Amygdala (tissue), 56 donors: ENCODE measurements at regions not wholly inside any gene's neighbourhood (a gene's known extent, or its start where the extent isn't known, plus 50 kb on each side); places are given as distances from the start of the nearest gene placed in this dataset.
A peak's percentile ranks its signal among the peaks of the same experiment; 100 is the strongest.
"Not testable (repeated sequence)": the region's sequence is repeated elsewhere in the genome, so short reads cannot be mapped to it uniquely, and the experiment has no call there.

Experiments used
- DNase-seq, 56 donors: peaks; one replicate each; lab custom pipeline; 2025; lab: John Stamatoyannopoulos, UW

DNA sequence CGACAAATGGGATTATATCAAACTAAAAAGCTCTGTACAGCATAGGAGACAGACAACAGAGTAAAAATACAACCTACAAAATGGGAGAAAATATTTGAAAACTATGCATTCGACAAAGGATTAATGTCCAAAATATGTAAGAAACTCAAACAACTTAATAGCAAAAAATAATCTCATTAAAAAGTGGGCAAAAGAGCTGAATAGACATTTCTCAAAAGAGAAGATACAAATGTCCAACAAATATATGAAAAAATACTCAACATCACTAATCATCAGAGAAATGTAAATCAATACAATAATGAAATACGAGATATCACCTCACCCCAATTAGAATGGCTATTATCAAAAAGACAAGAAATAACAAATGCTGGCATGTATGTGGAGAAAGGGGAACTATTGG is 272.9 kb downstream of the KLHL13 start:
- DNase-seq: no peak

GRCh38 chrX:117840645-117841044 is 276.0 kb downstream of the KLHL13 start:
- DNase-seq: no peak

- no peak for DNase-seq
Observed at GRCh38 chrX:117839544-117839943, 277.1 kb downstream of the KLHL13 start.

- no peak for DNase-seq
Observed at GRCh38 chrX:117838581-117839331, 277.9 kb downstream of the KLHL13 start.

DNA sequence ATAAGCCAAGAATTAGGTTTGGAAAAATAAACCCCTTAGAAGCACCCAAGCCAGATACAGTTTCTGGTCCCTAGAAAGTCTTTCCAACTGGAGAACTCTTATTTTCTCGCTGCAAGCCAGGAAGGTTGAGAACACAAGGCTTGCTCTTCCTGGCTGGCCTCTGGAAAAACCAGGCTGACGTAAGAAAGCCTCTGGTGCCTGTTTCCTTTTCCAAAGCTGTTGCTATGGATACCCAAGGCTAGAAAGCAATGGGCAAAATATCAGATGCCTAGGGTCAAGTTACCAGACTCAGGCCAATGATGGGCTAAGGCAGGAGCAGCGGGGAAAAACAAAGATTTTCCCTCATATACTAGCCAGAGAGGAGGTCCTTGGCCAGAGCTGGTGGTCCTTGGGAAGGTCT is 281.6 kb downstream of the KLHL13 start:
- DNase-seq: no peak

DNA sequence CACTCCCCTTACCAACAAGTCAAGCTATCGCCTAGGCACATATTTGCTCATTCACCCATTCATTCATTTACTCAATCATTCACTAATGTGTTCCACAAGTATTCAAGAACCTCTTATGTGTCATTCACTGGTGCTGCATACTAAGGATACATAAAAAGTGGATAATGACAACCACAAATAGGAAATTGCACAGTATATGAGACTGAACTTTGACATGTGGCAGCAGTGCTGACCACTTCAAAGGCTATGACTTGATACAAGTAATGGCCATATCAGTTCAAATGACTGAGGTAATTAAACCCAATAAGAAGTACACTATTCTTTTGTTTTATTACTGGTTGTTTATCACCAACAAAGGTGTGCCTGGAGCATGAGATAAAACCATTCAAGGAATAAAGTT is 282.5 kb downstream of the KLHL13 start:
- no peak for DNase-seq

- not testable (repeated sequence) for DNase-seq
Observed at GRCh38 chrX:117821472-117821871, 295.1 kb downstream of the KLHL13 start.

DNA sequence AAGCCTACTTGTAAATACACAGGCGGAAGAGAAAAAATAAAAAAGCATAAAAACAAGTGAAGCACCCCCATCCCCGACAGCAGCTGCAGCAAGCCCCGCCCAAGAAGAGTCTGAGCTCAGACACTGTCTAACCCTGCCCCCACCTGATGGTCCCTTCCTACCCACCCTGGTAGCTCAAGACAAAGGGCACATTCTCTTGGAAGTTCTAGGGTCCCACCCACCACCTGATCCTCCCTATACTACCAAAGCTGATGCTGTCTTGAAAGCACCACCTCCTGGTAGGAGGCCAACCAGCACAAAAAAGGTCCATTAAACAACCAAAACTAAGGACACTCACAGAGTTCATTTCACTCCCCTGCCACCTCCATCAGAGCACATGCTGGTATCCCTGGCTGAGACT is 308.2 kb downstream of the KLHL13 start:
- no peak for DNase-seq

DNA sequence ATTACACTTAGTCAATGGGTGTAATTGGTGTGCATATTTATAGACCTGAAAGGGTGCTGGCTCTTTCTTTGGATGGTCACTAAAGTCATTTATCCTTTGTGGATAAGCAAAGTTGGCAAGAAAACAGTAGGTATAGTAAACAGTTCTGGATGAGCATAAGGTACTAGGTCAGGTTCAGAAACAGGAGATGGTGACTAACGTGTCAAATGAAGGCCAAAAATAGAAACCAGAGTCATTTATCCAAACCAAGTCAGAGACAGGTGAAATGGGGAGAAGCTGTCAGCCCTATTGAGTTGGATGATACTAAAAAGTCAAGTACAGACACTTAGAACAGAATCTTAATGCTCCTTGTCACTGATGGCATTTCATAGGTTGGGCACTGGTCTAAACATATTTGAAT is 313.1 kb downstream of the KLHL13 start:
- no peak for DNase-seq

- no peak for DNase-seq
Observed at GRCh38 chrX:117788339-117788738, 328.3 kb downstream of the KLHL13 start.

GRCh38 chrX:117771384-117771783 is 345.2 kb downstream of the KLHL13 start:
- DNase-seq: no peak

DNA sequence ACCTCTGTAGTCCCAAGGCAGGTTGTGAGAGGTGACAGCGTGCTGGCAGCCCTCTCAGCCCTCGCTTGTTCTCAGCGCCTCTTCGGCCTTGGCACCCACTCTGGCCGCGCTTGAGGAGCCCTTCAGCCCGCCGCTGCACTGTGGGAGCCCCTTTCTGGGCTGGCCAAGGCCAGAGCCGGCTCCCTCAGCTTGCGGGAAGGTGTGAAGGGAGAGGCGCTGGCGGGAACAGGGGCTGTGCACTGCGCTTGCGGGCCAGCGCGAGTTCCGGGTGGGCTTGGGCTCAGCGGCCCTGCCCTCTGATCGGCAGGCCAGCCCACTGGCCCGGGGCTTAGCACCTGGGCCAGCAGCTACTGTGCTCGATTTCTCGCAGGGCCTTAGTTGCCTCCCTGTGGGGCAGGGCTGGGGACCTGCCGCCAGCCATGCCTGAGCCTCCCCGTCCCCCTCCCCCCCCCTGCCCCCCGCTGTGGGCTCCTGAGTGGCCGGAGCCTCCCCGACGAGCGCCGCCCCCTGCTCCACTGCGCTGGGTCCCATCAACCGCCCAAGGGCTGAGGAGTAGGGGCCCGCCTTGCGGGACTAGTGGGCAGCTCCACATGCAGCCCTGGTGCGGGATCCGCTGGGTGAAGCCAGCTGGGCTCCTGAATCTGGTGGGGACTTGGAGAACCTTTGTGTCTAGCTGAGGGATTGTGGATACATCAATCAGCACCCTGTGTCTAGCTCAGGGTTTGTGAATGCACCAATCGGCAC is 347.6 kb downstream of the KLHL13 start:
- no peak for DNase-seq

- no peak for DNase-seq
Observed at GRCh38 chrX:117765211-117765610, 351.4 kb downstream of the KLHL13 start.

GRCh38 chrX:117752745-117753144 is 363.9 kb downstream of the KLHL13 start:
- no peak for DNase-seq

DNA sequence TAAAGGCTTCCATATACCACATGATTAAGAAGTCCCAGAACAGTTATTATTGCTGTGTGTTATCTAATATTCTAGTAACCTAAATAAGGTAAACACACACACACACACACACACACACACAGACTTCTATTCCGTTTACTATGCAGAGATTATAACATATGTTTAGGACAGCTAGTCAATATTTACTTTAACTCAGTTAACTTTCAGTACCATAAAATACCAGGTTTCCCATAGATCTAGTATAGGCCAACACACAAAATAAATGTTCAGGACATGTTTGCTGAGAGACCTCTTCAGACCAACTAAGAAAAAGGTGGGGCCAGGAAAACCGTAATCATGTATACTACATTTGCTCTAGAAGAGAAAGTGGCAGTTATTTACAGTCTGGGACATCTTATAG is 365.5 kb downstream of the KLHL13 start:
- DNase-seq: no peak

DNA sequence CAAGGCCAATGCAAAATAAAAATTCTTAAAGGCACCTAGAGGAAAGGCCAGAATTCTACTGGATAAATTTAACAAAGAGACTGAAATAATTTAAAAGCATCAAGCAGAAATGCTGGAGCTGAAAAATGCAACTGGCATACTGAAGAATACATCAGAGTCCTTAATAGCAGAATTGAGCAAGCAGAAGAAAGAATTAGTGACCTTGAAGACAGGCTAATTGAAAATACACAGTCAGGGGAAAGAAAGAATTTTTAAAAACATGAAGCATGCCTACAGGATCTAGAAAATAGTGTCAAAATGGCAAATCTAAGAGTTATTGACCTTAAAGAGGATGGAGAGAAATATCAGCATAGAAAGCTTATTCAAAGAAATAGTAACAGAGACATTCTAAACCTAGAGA is 371.7 kb downstream of the KLHL13 start:
- DNase-seq: no peak

GRCh38 chrX:117743469-117744251 is 372.9 kb downstream of the KLHL13 start:
- DNase-seq: peak in 2 of 56 donors; percentile 0 to 1

DNA sequence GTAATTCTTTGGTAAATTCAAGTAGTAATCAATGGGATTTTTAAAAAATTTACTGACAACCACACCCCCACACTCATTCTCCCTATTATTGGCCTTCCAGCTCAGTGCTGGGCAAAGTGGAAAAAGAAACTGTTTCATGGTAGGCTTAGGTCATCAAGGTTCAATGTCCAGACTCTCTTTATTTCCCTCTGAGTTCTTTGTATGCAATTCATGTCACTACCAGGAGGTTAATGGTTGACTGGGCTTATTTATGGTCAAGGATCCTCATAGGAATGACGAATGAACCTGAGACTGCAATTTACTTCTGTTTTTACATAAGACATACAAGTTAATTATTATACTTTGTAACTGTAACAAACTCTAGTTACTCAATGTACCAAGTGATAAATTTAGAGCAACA is 403.2 kb downstream of the KLHL13 start:
- DNase-seq: no peak

GRCh38 chrX:117711782-117712181 is 404.8 kb downstream of the KLHL13 start:
- DNase-seq: peak in 1 of 56 donors; percentile 0

DNA sequence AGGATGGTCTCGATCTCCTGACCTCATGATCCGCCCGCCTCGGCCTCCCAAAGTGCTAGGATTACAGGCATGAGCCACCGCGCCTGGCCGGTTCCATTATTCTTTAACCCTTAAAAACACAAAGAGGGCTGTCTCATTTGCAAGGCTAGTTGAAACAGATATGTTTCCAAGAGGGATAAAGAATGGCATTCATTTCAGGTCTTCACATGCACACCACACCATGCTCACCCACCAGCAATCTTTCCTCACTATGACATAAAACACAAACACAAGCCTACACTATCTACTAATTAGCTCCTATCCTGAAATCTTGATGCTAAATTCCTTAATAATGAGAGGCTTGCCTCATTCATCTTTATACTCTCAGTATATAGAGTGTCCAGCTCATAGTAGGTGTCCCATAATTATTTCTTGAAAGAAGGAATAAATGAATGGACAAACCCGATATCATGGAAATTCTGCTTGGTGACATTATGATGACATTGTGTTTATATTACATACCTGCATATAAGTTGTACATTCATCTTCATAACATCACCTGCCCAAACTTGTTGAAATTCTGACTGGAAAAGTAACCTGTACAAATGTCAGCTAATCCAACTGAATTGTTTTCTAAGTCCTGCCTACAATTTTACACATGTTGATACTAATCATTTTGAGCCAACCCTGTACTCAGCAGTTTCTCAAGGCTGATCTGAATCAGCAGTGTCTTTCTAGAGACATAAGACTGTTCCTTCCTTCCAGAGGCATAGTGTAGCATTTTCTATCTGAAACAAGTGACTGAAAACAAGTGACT is 408.5 kb downstream of the KLHL13 start:
- DNase-seq: no peak

GRCh38 chrX:117701050-117701449 is 415.6 kb downstream of the KLHL13 start:
- DNase-seq: no peak
